ENCODE measurements at regions not wholly inside any gene's neighbourhood (a gene's known extent, or its start where the extent isn't known, plus 50 kb on each side); places are given as distances from the start of the nearest gene placed in this dataset.
"Not testable (repeated sequence)": the region's sequence is repeated elsewhere in the genome, so short reads cannot be mapped to it uniquely, and the experiment has no call there.

GRCh38 chr10:4638099-4638498, 187.9 kb upstream of the AKR1E2 start:
- no peak for DNase-seq (ENCODE audit: low read depth in 2 of 2)

- no peak for DNase-seq (ENCODE audit: low read depth in 2 of 2)
These were observed 188.3 kb upstream of the AKR1E2 start for GRCh38 chr10:4637657-4638056.

- DNase-seq (ENCODE audit: low read depth in 2 of 2), result no peak
These were observed 190.1 kb upstream of the AKR1E2 start for GRCh38 chr10:4635883-4636282.

- DNase-seq (ENCODE audit: low read depth in 2 of 2), result no peak
These were observed 190.6 kb upstream of the AKR1E2 start for GRCh38 chr10:4635388-4635787.

- no peak for DNase-seq (ENCODE audit: low read depth in 2 of 2)
These were observed 192.2 kb upstream of the AKR1E2 start for GRCh38 chr10:4633776-4634175.

- DNase-seq (ENCODE audit: low read depth in 2 of 2), result no peak
These were observed 192.8 kb upstream of the AKR1E2 start for GRCh38 chr10:4633186-4633585.

- no peak for DNase-seq (ENCODE audit: low read depth in 2 of 2)
These were observed 193.2 kb upstream of the AKR1E2 start for GRCh38 chr10:4632757-4633156.

GRCh38 chr10:4626919-4627318, 199.1 kb upstream of the AKR1E2 start:
- DNase-seq (ENCODE audit: low read depth in 2 of 2), result no peak

GRCh38 chr10:4623757-4624420, 202.1 kb upstream of the AKR1E2 start:
- DNase-seq (ENCODE audit: low read depth in 2 of 2), result no peak

GRCh38 chr10:4623200-4623599, 202.8 kb upstream of the AKR1E2 start:
- no peak for DNase-seq (ENCODE audit: low read depth in 2 of 2)

- DNase-seq (ENCODE audit: low read depth in 2 of 2), result no peak
These were observed 203.6 kb upstream of the AKR1E2 start for GRCh38 chr10:4622384-4622783.

GRCh38 chr10:4617589-4617988, 208.4 kb upstream of the AKR1E2 start:
- no peak for DNase-seq (ENCODE audit: low read depth in 2 of 2)

- DNase-seq (ENCODE audit: low read depth in 2 of 2), result no peak
These were observed 211.0 kb upstream of the AKR1E2 start for GRCh38 chr10:4615042-4615441.

GRCh38 chr10:4609251-4609650, 216.8 kb upstream of the AKR1E2 start:
- DNase-seq (ENCODE audit: low read depth in 2 of 2), result no peak

GRCh38 chr10:4607681-4608080, 218.3 kb upstream of the AKR1E2 start:
- no peak for DNase-seq (ENCODE audit: low read depth in 2 of 2)

GRCh38 chr10:4606856-4607636, 219.0 kb upstream of the AKR1E2 start:
- no peak for DNase-seq (ENCODE audit: low read depth in 2 of 2)

- no peak for DNase-seq (ENCODE audit: low read depth in 2 of 2)
These were observed 223.1 kb upstream of the AKR1E2 start for GRCh38 chr10:4602764-4603491.

GRCh38 chr10:4599471-4599870, 226.5 kb upstream of the AKR1E2 start:
- no peak for DNase-seq (ENCODE audit: low read depth in 2 of 2)

- not testable (repeated sequence) for DNase-seq (ENCODE audit: low read depth in 2 of 2)
These were observed 228.1 kb upstream of the AKR1E2 start for GRCh38 chr10:4597898-4598297.

GRCh38 chr10:4596951-4597350, 229.1 kb upstream of the AKR1E2 start:
- DNase-seq (ENCODE audit: low read depth in 2 of 2), result no peak

GRCh38 chr10:4595719-4596319, 230.2 kb upstream of the AKR1E2 start:
- DNase-seq (ENCODE audit: low read depth in 2 of 2), result no peak

- DNase-seq (ENCODE audit: low read depth in 2 of 2), result no peak
These were observed 235.2 kb upstream of the AKR1E2 start for GRCh38 chr10:4590807-4591206.
